Liver (tissue), 7 donors: ENCODE measurements at regions not wholly inside any gene's neighbourhood (a gene's known extent, or its start where the extent isn't known, plus 50 kb on each side); places are given as distances from the start of the nearest gene placed in this dataset.

ENCODE experiments used
- DNase-seq: peaks from one replicate; pipeline ENCODE4 v3.0.0-alpha.2; 2017; ENCODE audit warnings: low spot score
- H3K27ac ChIP-seq, 2 donors: one replicate each; pipeline ENCODE4 v1.7.0; 2013; ENCODE audit warnings: inconsistent platforms in 2 of 2, low read length in 2 of 2, control low read depth in 1 of 2, low read depth in 1 of 2, mild to moderate bottlenecking in 1 of 2
- H3K27me3 ChIP-seq, 4 donors: one replicate each; pipeline versions ENCODE4 v1.6.1 to v1.7.0; 2013; ENCODE audit warnings: low read length in 3 of 4, inconsistent platforms in 1 of 4, mild to moderate bottlenecking in 1 of 4, moderate library complexity in 1 of 4; ENCODE audit not compliant: control insufficient read depth in 4 of 4, insufficient read depth in 4 of 4
- H3K36me3 ChIP-seq, 4 donors: one replicate each; pipeline versions ENCODE4 v1.6.1 to v1.7.0; 2013; ENCODE audit warnings: low read length in 3 of 4, mild to moderate bottlenecking in 3 of 4, low read depth in 1 of 4, moderate library complexity in 1 of 4; ENCODE audit not compliant: control insufficient read depth in 4 of 4, insufficient read depth in 3 of 4
- H3K4me1 ChIP-seq, 4 donors: one replicate each; pipeline versions ENCODE4 v1.6.1 to v1.7.0; 2013; ENCODE audit warnings: low read length in 3 of 4, mild to moderate bottlenecking in 3 of 4, moderate library complexity in 1 of 4; ENCODE audit not compliant: control insufficient read depth in 4 of 4, insufficient read depth in 4 of 4
- H3K4me3 ChIP-seq, 3 donors: one replicate each; pipeline versions ENCODE4 v1.6.1 to v1.7.0; 2013; ENCODE audit warnings: low read length in 3 of 3, control low read depth in 1 of 3, low read depth in 1 of 3, mild to moderate bottlenecking in 1 of 3
- H3K9ac ChIP-seq, 2 donors: one replicate each; pipeline ENCODE4 v1.7.0; 2013; ENCODE audit warnings: low read length in 2 of 2, mild to moderate bottlenecking in 2 of 2, moderate library complexity in 2 of 2, control low read depth in 1 of 2, low read depth in 1 of 2
- H3K9me3 ChIP-seq, 4 donors: one replicate each; pipeline versions ENCODE4 v1.6.1 to v1.7.0; 2013; ENCODE audit warnings: low read length in 3 of 4; ENCODE audit not compliant: control insufficient read depth in 4 of 4
- EGR1 ChIP-seq, 2 donors: IDR thresholded peaks; 2 replicates each; pipeline ENCODE4 v1.6.1; 2016 to 2018; ENCODE audit warnings: antibody characterized with exemption in 2 of 2, low read depth in 2 of 2
- FOXA1 ChIP-seq: IDR thresholded peaks from 2 replicates; pipeline ENCODE4 v1.6.1; 2016; ENCODE audit warnings: antibody characterized with exemption
- FOXA2 ChIP-seq: IDR thresholded peaks from 2 replicates; pipeline ENCODE4 v1.6.1; 2016; ENCODE audit warnings: antibody characterized with exemption
- GABPA ChIP-seq, 2 donors: IDR thresholded peaks in 1 of 2; conservative IDR thresholded peaks in 1 of 2; 2 replicates each; pipeline ENCODE4 v1.6.1; 2016; ENCODE audit warnings: antibody characterized with exemption in 2 of 2, mild to moderate bottlenecking in 1 of 2, moderate library complexity in 1 of 2
- HNF4A ChIP-seq, 2 donors: conservative IDR thresholded peaks; 2 replicates each; pipeline ENCODE4 v1.6.1; 2016; ENCODE audit warnings: antibody characterized with exemption in 2 of 2, mild to moderate bottlenecking in 2 of 2
- HNF4G ChIP-seq: IDR thresholded peaks from 2 replicates; pipeline ENCODE4 v1.6.1; 2016; ENCODE audit warnings: antibody characterized with exemption
- JUND ChIP-seq, 2 donors: IDR thresholded peaks; 2 replicates each; pipeline ENCODE4 v1.6.1; 2016; ENCODE audit warnings: antibody characterized with exemption in 2 of 2
- NR2F2 ChIP-seq: IDR thresholded peaks from 2 replicates; pipeline ENCODE4 v1.6.1; 2016; ENCODE audit warnings: antibody characterized with exemption
- RAD21 ChIP-seq, 2 donors: IDR thresholded peaks; 2 replicates each; pipeline ENCODE4 v1.6.1; 2016; ENCODE audit warnings: antibody characterized with exemption in 2 of 2, mild to moderate bottlenecking in 2 of 2
- RXRA ChIP-seq, 2 donors: IDR thresholded peaks; 2 replicates each; pipeline ENCODE4 v1.6.1; 2017 to 2018; ENCODE audit warnings: antibody characterized with exemption in 2 of 2, mild to moderate bottlenecking in 1 of 2
- SP1 ChIP-seq: IDR thresholded peaks from 2 replicates; pipeline ENCODE4 v1.6.1; 2018; ENCODE audit warnings: antibody characterized with exemption, mild to moderate bottlenecking
- TAF1 ChIP-seq: conservative IDR thresholded peaks from 2 replicates; pipeline ENCODE4 v1.6.1; 2016; ENCODE audit warnings: antibody characterized with exemption, mild to moderate bottlenecking
- YY1 ChIP-seq: IDR thresholded peaks from 2 replicates; pipeline ENCODE4 v1.6.1; 2016; ENCODE audit warnings: antibody characterized with exemption, mild to moderate bottlenecking
- WGBS: extraction: QIAGEN DNeasy Blood & Tissue Kit; methylation state at CpG from one replicate; pipeline ENCODE4 v1.1.7; 2013; 5-methylcytosine and 5-hydroxymethylcytosine counted together
- TF ChIP-seq, protein P1 (sequence below): IDR thresholded peaks from 2 replicates; pipeline ENCODE4 v1.6.1; 2016; ENCODE audit warnings: antibody characterized with exemption
- TF ChIP-seq, protein P2 (sequence below): IDR thresholded peaks from 2 replicates; pipeline ENCODE4 v1.6.1; 2016; ENCODE audit warnings: antibody characterized with exemption
- TF ChIP-seq, protein P3 (sequence below): IDR thresholded peaks from 2 replicates; pipeline ENCODE4 v1.6.1; 2016; ENCODE audit warnings: antibody characterized with exemption, mild to moderate bottlenecking
- TF ChIP-seq, protein P4 (sequence below): IDR thresholded peaks from 2 replicates; pipeline ENCODE4 v1.6.1; 2016; ENCODE audit warnings: antibody characterized with exemption
- donor health status: healthy.
- donor health status: healthy.
- donor health status: healthy.
- donor health status: healthy.

DNA sequence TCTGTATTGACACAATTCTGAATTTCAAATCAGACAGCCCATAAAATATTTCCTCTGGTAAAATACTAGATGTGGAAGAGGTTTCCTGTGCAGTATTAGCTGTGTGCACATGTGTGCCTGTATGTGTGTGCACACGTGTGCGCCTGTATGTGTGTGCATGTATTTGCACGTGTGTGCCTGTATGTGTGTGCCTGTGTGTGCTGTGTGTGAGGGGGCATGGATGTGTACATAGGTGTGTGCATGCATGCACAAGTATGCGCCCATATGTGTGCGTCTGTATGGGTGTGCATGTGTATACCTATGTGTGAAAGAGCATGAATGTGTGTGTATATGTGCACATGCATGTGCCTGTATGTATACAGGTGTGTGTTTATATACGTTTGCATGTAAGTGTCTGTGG, 191.4 kb downstream of the KLF6 start:
- Histone ChIP-seq H3K4me3 (no peak overlapping the region), H3K27ac (no peak overlapping the region), H3K9me3 (no peaks in the 10 kb centered on the region), H3K27me3 (peaks cover 0 to 10% (median 0%) of the 10 kb centered on the region in 4 donors), H3K9ac (no peak overlapping the region), H3K4me1 (no peaks in the 10 kb centered on the region), H3K36me3 (no peaks in the 10 kb centered on the region)
- 91% methylated on average over 6 of the region's 6 CpGs for WGBS
- DNase-seq: no peak
- TF ChIP-seq, protein P1, sequence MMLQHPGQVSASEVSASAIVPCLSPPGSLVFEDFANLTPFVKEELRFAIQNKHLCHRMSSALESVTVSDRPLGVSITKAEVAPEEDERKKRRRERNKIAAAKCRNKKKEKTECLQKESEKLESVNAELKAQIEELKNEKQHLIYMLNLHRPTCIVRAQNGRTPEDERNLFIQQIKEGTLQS: no peak
- TF ChIP-seq, protein P2, sequence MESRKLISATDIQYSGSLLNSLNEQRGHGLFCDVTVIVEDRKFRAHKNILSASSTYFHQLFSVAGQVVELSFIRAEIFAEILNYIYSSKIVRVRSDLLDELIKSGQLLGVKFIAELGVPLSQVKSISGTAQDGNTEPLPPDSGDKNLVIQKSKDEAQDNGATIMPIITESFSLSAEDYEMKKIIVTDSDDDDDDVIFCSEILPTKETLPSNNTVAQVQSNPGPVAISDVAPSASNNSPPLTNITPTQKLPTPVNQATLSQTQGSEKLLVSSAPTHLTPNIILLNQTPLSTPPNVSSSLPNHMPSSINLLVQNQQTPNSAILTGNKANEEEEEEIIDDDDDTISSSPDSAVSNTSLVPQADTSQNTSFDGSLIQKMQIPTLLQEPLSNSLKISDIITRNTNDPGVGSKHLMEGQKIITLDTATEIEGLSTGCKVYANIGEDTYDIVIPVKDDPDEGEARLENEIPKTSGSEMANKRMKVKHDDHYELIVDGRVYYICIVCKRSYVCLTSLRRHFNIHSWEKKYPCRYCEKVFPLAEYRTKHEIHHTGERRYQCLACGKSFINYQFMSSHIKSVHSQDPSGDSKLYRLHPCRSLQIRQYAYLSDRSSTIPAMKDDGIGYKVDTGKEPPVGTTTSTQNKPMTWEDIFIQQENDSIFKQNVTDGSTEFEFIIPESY: no peak
- TF ChIP-seq, protein P3, sequence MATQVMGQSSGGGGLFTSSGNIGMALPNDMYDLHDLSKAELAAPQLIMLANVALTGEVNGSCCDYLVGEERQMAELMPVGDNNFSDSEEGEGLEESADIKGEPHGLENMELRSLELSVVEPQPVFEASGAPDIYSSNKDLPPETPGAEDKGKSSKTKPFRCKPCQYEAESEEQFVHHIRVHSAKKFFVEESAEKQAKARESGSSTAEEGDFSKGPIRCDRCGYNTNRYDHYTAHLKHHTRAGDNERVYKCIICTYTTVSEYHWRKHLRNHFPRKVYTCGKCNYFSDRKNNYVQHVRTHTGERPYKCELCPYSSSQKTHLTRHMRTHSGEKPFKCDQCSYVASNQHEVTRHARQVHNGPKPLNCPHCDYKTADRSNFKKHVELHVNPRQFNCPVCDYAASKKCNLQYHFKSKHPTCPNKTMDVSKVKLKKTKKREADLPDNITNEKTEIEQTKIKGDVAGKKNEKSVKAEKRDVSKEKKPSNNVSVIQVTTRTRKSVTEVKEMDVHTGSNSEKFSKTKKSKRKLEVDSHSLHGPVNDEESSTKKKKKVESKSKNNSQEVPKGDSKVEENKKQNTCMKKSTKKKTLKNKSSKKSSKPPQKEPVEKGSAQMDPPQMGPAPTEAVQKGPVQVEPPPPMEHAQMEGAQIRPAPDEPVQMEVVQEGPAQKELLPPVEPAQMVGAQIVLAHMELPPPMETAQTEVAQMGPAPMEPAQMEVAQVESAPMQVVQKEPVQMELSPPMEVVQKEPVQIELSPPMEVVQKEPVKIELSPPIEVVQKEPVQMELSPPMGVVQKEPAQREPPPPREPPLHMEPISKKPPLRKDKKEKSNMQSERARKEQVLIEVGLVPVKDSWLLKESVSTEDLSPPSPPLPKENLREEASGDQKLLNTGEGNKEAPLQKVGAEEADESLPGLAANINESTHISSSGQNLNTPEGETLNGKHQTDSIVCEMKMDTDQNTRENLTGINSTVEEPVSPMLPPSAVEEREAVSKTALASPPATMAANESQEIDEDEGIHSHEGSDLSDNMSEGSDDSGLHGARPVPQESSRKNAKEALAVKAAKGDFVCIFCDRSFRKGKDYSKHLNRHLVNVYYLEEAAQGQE: no peak
- TF ChIP-seq JUND (IDR thresholded peaks at IDR 0.05) (no peak), RAD21 (IDR thresholded peaks at IDR 0.05) (no peak), SP1 (no peak), NR2F2 (no peak), HNF4A (conservative IDR thresholded peaks at IDR 0.05) (no peak), RXRA (IDR thresholded peaks at IDR 0.05) (no peak), HNF4G (no peak), FOXA1 (no peak), GABPA (IDR thresholded peaks at IDR 0.05 in 1 of 2, conservative IDR thresholded peaks at IDR 0.05 in 1 of 2) (no peak), YY1 (no peak), FOXA2 (no peak), EGR1 (IDR thresholded peaks at IDR 0.05; ENCODE audit: low read depth in 2 of 2) (no peak), TAF1 (no peak)
- TF ChIP-seq, protein P4, sequence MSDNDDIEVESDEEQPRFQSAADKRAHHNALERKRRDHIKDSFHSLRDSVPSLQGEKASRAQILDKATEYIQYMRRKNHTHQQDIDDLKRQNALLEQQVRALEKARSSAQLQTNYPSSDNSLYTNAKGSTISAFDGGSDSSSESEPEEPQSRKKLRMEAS: no peak

DNA sequence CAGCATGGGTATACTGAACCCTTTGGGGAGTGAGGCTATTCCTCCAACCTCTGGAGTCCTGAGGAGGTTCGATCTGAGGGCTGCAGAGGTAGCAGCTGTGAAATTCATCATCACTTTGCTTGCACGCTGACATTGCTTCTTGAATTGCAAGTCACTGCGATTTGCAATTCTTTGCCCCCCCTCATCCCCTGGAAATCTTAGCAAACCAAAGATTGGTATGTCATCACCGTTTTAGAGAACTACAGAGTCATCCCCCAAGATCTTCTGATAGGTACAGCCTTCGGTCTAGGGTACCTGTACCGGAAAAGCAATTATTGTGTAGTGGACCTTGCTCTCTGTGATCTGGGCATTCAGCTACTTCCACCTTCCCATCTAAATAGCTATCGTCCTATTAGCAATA, 192.6 kb downstream of the KLF6 start:
- Histone ChIP-seq H3K4me1 (no peaks in the 10 kb centered on the region), H3K36me3 (no peaks in the 10 kb centered on the region), H3K27ac (no peak overlapping the region), H3K27me3 (peaks cover 0 to 10% (median 0%) of the 10 kb centered on the region in 4 donors), H3K9me3 (no peaks in the 10 kb centered on the region), H3K9ac (no peak overlapping the region), H3K4me3 (no peak overlapping the region)
- 76% methylated on average over 7 of the region's 7 CpGs for WGBS
- TF ChIP-seq SP1 (no peak), RAD21 (IDR thresholded peaks at IDR 0.05) (no peak)
- DNase-seq: no peak
